ENCODE measurements at regions not wholly inside any gene's neighbourhood (a gene's known extent, or its start where the extent isn't known, plus 50 kb on each side); places are given as distances from the start of the nearest gene placed in this dataset.

DNA sequence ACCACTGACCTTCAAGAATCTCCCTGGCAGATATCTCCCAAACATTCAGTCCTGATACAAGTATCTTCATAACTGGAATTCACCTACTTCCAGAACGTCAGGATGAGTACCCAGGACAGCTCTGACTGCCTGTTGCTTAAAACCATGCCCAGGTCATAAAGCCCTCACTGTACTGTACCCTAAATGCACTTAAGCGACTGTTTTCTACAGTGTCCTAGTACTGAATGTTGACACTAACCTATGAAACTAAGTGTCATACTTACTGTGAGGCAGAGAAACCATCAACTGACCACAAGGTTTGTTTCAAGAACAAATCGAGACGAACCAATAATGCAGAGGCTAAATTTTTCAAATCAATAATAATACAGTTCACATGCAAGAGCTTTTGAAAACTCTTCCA, 178.7 kb upstream of the NSMCE3 start:
- no peak overlapping the region for H3K4me3 Mint-ChIP-seq
- peaks cover 6% of the 10 kb centered on the region for H3K36me3 Mint-ChIP-seq (ENCODE audit: insufficient read depth)
- H3K9me3 Mint-ChIP-seq: peaks cover 0 to 2% of the 10 kb centered on the region in 2 donors
- no peak overlapping the region for H3K27ac Mint-ChIP-seq
- ATAC-seq (replicated peaks) (no peak), DNase-seq (no peak)
- H3K4me1 Mint-ChIP-seq (ENCODE audit: low read depth in 2 of 2): peaks cover 0 to 2% of the 10 kb centered on the region in 2 donors
- peaks cover 13 to 26% of the 10 kb centered on the region in 2 donors for H3K27me3 Mint-ChIP-seq

DNA sequence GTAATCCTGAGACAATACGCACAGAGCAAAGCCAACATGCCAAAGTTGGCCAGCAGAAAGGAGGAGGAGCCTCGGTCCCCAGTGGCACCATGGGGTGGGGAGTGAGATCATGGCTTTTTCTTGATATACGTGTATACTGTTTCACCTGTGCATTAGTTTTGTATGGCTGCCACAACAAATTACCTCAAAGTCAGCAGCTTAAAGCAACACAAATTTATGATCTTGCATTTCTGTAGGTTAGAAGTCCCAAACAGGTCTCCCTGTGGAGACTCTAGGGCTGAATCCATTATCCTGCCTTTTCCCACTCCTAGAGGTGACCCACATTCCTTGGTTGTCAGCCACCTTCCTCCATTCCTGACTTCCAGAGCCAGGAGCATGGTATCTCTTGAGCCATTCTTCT, 176.9 kb upstream of the NSMCE3 start:
- ATAC-seq (replicated peaks): no peak
- Mint-ChIP-seq H3K36me3 (ENCODE audit: insufficient read depth) (peaks cover 6% of the 10 kb centered on the region), H3K4me1 (ENCODE audit: low read depth in 2 of 2) (no peaks in the 10 kb centered on the region), H3K4me3 (no peak overlapping the region), H3K9me3 (peaks cover 0 to 2% of the 10 kb centered on the region in 2 donors), H3K27me3 (peaks cover 11 to 13% of the 10 kb centered on the region in 2 donors), H3K27ac (no peak overlapping the region)
- no peak for DNase-seq

DNA sequence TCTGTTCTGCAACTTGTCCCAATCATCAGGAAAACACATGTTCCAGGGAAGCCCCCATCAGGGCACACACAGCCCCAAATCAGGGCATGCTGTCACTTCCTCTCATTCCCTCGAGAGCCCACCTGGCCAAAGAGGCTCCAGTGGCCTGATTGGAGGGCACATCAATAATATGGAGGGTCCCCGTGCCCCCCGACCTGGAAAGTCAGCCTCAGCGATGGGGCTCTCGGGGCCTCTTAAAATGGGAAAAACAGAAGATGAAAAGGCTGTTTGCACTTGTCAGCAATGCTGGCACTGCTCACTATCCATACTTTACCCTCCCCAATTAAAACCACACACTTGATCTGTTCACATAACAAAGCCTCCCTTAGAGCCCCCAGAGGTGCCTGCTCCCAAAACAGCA, 172.9 kb upstream of the NSMCE3 start:
- ATAC-seq (replicated peaks) (no peak), DNase-seq (no peak)
- no peak overlapping the region for H3K27ac Mint-ChIP-seq
- H3K4me3 Mint-ChIP-seq: no peak overlapping the region
- H3K4me1 Mint-ChIP-seq (ENCODE audit: low read depth in 2 of 2): no peaks in the 10 kb centered on the region
- H3K27me3 Mint-ChIP-seq: peaks cover 6 to 9% of the 10 kb centered on the region in 2 donors
- H3K36me3 Mint-ChIP-seq (ENCODE audit: insufficient read depth): peaks cover 3% of the 10 kb centered on the region
- H3K9me3 Mint-ChIP-seq: peaks cover 0 to 2% of the 10 kb centered on the region in 2 donors

DNA sequence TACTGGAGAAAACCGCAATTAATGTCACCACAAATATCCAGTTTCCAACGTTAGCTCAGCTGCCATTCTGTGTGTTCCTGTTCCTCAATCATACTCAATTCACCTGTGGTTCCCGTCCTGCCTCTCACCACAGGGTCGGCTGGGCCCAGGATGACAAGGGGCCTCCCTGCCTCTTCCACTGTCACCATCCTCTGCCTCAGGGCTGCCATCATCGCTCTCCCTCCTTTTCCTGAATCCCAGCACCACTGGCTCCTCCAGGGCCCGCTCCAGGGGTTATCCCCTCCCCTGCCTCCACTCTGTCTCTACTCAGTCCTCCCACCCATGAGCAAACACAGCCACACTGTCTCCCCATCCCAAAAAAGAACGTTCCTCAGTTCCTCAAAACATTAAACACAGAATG, 170.9 kb upstream of the NSMCE3 start:
- Mint-ChIP-seq H3K4me1 (ENCODE audit: low read depth in 2 of 2) (no peaks in the 10 kb centered on the region), H3K27ac (no peak overlapping the region), H3K36me3 (ENCODE audit: insufficient read depth) (peaks cover 3% of the 10 kb centered on the region), H3K27me3 (peaks cover 6 to 9% of the 10 kb centered on the region in 2 donors), H3K9me3 (peaks cover 0 to 2% of the 10 kb centered on the region in 2 donors), H3K4me3 (no peak overlapping the region)
- DNase-seq (no peak), ATAC-seq (replicated peaks) (no peak)

DNA sequence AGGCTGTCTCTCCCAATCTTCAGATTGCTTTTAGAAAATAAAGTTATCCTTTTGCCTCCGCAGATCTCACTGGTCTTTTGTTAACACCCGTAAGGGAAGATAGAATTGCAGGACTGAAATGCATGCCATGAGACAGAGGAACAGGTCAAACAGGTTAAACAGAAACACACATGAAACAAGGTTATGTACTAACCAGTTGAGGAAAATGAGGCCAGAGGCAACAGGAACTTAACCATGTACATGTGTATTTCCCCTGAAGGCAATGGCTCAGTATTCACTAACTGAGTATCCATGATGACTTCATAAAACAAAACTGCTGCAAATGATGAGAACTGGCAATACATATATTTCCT, 169.1 kb upstream of the NSMCE3 start:
- peaks cover 15 to 26% of the 10 kb centered on the region in 2 donors for H3K27me3 Mint-ChIP-seq
- ATAC-seq (replicated peaks): no peak

DNA sequence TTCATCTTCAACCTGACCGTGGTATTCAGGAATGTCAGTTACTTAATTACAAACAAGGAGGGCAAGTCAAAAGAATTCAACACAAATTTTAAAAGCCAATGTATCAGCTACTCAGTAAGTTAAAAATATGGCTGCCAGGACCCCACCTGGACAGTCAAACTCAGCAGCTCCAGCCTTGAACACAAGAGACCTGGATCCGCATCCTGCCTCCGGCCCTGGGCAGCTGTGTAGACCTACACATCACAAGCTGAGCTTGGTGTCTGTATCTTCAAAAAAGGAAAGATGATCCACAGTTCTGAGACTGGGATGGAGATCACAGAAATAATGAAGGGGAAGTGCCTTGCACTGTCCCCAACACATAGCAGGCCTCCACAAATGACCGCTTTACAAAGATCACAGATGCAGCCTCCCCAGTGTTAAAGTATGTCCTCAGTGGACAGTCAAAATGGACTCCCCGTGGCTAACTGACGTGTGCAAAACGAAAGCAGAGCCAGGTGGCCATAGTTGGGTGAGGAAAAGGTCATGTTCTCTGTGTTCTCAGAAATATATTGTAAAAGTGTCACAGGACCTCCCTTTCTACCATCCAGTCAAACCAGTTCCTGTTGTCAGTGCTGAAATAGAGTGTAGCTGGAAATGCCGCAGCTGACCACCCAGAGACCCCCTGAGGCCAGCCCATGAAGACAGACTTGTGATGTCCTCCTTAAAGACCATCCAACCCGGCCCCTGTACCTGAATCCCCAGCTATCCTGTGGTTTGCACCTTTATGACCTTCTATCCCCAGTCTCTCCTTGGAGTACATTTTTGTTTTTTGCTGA, 168.5 kb upstream of the NSMCE3 start:
- no peak for ATAC-seq (replicated peaks)
- peaks cover 19 to 32% of the 10 kb centered on the region in 2 donors for H3K27me3 Mint-ChIP-seq
- DNase-seq: no peak
- no peak overlapping the region for H3K27ac Mint-ChIP-seq
- H3K4me3 Mint-ChIP-seq: no peak overlapping the region
- H3K4me1 Mint-ChIP-seq (ENCODE audit: low read depth in 2 of 2): no peaks in the 10 kb centered on the region
- no peaks in the 10 kb centered on the region for H3K9me3 Mint-ChIP-seq
- H3K36me3 Mint-ChIP-seq (ENCODE audit: insufficient read depth): no peaks in the 10 kb centered on the region

More for the DNA sequence above, 169.1 kb upstream of the NSMCE3 start:
- H3K27ac Mint-ChIP-seq: no peak overlapping the region
- no peak overlapping the region for H3K4me3 Mint-ChIP-seq
- H3K9me3 Mint-ChIP-seq: no peaks in the 10 kb centered on the region
- no peak for DNase-seq
- no peaks in the 10 kb centered on the region for H3K36me3 Mint-ChIP-seq (ENCODE audit: insufficient read depth)
- no peaks in the 10 kb centered on the region for H3K4me1 Mint-ChIP-seq (ENCODE audit: low read depth in 2 of 2)

DNA sequence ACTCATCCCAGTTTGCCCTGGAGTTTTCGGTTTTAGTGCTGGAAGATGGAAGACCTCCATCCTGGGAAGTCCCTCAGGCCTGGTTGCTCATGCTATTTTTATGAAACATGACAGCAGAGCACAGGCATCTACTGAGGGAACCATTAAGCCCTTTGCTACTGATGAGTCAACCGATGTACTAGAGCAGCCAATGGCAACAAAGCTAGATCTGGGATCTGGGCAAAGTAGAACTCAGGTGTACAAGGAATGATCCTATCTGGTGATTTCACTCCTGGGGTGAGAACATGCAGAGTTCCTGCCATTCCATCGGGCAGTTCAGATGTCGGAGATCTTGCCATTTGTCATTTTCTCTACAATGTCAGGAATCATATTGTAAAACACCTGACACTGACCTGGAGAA, 166.2 kb upstream of the NSMCE3 start:
- DNase-seq: no peak
- no peak overlapping the region for H3K4me3 Mint-ChIP-seq
- H3K9me3 Mint-ChIP-seq: no peaks in the 10 kb centered on the region
- H3K4me1 Mint-ChIP-seq (ENCODE audit: low read depth in 2 of 2): no peaks in the 10 kb centered on the region
- ATAC-seq (replicated peaks): no peak
- no peak overlapping the region for H3K27ac Mint-ChIP-seq
- H3K36me3 Mint-ChIP-seq (ENCODE audit: insufficient read depth): no peaks in the 10 kb centered on the region
- H3K27me3 Mint-ChIP-seq: peaks cover 28 to 37% of the 10 kb centered on the region in 2 donors

DNA sequence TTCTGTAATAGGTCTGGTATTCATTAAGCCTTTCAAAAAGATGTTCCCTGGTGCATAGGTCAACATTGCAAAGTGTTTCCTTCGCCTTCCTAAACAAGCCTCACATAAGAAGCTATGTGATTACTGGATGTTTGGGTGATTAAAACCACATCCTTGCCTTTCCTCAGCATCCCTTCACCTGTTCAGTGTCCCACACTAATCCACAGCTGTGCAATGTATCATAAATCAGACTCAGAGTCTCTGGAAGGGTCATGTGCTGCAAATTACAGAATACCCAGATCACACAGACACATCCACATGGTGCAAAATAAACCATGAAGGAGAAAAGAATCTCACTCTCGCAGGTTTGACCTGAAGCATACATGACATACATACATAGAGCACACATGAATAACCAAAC, 164.7 kb upstream of the NSMCE3 start:
- H3K27me3 Mint-ChIP-seq: peaks cover 24 to 31% of the 10 kb centered on the region in 2 donors
- H3K4me3 Mint-ChIP-seq: no peak overlapping the region
- H3K36me3 Mint-ChIP-seq (ENCODE audit: insufficient read depth): no peaks in the 10 kb centered on the region
- H3K27ac Mint-ChIP-seq: no peak overlapping the region
- H3K4me1 Mint-ChIP-seq (ENCODE audit: low read depth in 2 of 2): no peaks in the 10 kb centered on the region
- no peak for DNase-seq
- H3K9me3 Mint-ChIP-seq: no peaks in the 10 kb centered on the region
- no peak for ATAC-seq (replicated peaks)

DNA sequence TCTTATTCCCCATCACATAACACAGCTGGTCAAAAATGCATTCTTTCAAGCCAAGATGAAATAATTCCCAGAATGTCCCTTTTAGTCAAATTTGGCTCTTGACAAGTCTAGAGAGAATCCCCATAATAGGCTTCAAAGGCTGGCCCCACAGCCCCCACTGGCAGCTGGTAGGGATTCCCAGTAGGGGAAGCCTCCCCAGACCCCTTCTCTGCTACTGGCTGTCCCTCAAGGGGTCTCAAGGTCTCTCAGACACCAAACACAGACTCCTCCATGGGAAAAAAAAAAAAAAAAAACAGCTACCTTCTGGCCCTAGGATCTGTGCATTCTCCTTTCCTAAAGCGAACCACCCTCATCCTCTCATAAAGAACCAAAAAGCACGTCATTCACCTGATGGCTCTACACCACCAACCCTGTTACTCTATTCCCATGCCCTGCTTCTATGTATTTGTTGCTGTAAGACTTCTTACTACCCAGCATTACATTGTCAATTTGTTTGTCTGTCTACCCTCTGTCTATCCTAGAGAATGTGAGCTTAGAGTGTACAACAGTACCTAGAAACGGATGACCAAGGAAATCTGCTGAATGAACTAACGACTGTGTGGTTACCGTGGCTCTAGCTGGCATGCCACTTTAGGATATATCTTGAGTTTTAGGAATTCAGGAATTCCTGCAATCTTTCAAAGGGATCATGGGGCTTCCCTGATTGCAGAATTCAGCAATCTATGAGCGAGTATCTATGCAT, 164.1 kb upstream of the NSMCE3 start:
- no peaks in the 10 kb centered on the region for H3K36me3 Mint-ChIP-seq (ENCODE audit: insufficient read depth)
- no peak overlapping the region for H3K27ac Mint-ChIP-seq
- no peak for ATAC-seq (replicated peaks)
- H3K4me3 Mint-ChIP-seq: no peak overlapping the region
- H3K9me3 Mint-ChIP-seq: no peaks in the 10 kb centered on the region
- H3K27me3 Mint-ChIP-seq: peaks cover 24 to 31% of the 10 kb centered on the region in 2 donors
- no peaks in the 10 kb centered on the region for H3K4me1 Mint-ChIP-seq (ENCODE audit: low read depth in 2 of 2)
- no peak for DNase-seq

DNA sequence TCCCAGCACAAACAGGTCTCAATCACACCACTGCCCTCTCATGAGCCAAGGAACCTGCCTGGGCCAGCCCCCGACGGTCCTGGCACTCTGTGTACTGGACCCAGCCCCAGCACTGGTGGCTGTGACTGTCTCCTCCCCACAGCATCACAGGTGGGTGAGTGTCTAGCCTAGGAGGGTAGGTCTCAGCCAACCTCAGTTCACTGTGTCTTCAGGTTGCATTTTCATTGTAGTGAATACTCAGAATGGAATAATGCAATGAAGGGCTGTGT, 163.4 kb upstream of the NSMCE3 start:
- no peaks in the 10 kb centered on the region for H3K9me3 Mint-ChIP-seq
- no peaks in the 10 kb centered on the region for H3K36me3 Mint-ChIP-seq (ENCODE audit: insufficient read depth)
- DNase-seq (no peak), ATAC-seq (replicated peaks) (no peak)
- peaks cover 24 to 31% of the 10 kb centered on the region in 2 donors for H3K27me3 Mint-ChIP-seq
- no peak overlapping the region for H3K27ac Mint-ChIP-seq
- no peaks in the 10 kb centered on the region for H3K4me1 Mint-ChIP-seq (ENCODE audit: low read depth in 2 of 2)
- no peak overlapping the region for H3K4me3 Mint-ChIP-seq

DNA sequence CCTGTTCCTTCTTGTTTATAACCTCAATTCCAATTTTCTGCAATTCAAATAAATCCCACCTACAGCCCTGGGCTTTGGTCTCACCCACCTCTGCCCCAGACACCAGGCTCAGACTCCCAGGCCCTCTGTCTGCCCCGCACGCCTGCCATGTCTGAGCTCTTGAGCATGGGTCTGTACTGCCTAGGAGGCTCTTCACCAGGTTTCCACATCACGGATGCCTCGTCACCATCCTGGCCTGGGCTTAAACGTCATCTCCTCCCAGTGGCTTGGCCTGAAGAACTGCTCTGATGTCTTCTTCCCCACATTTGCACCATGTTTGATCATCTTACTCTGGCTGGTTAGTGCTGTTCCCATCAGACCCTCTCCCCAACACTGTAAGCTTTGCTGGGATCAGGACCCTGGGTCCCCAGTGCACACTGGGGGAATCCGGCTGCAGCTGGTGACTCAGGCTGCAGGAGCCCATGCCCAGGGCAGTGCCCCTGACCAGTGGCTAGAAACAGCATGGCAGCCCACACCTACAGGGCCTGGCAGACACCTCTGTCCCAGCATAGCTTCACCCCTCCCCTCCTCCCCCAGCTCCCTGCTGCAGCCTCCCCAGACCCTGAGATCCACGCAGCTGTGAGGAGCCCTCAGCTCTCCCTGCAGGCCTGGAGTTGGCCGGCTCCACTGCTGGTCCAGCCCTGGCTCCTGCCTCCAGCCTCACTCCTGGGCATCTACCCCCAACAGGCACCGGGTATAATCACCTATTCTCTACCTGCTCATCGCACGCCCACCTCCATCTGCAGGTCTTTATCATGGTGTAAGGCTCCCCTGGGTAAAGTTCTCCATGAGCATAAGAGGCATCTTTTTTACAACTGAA, 162.8 kb upstream of the NSMCE3 start:
- H3K27me3 Mint-ChIP-seq: peaks cover 27 to 36% of the 10 kb centered on the region in 2 donors
- ATAC-seq (replicated peaks): no peak
- H3K9me3 Mint-ChIP-seq: no peaks in the 10 kb centered on the region
- DNase-seq: no peak
- no peaks in the 10 kb centered on the region for H3K36me3 Mint-ChIP-seq (ENCODE audit: insufficient read depth)
- H3K4me3 Mint-ChIP-seq: no peak overlapping the region
- no peaks in the 10 kb centered on the region for H3K4me1 Mint-ChIP-seq (ENCODE audit: low read depth in 2 of 2)
- no peak overlapping the region for H3K27ac Mint-ChIP-seq

DNA sequence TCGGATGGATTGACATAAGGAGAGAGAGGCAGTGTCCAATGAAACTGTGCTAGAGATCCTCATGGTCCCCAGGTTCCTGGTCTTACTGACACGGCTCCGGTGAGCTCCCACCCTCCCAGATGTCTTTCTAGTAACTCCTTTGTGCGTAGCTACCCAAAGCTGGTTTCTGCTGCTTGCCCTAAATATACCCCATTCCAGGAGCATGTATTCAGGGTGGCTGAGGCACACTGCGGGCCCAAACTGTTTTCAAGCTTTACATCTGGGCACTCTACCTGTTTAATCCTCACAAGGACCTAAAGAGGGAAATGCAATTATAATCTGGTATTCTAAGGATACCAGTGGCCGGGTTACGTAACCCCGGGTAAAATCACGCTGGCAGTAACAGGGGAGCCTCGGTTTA, 161.2 kb upstream of the NSMCE3 start:
- Mint-ChIP-seq H3K4me1 (ENCODE audit: low read depth in 2 of 2) (no peaks in the 10 kb centered on the region), H3K9me3 (no peaks in the 10 kb centered on the region), H3K27me3 (peaks cover 30 to 40% of the 10 kb centered on the region in 2 donors), H3K27ac (no peak overlapping the region), H3K4me3 (no peak overlapping the region), H3K36me3 (ENCODE audit: insufficient read depth) (no peaks in the 10 kb centered on the region)
- ATAC-seq (replicated peaks) (no peak), DNase-seq (no peak)

DNA sequence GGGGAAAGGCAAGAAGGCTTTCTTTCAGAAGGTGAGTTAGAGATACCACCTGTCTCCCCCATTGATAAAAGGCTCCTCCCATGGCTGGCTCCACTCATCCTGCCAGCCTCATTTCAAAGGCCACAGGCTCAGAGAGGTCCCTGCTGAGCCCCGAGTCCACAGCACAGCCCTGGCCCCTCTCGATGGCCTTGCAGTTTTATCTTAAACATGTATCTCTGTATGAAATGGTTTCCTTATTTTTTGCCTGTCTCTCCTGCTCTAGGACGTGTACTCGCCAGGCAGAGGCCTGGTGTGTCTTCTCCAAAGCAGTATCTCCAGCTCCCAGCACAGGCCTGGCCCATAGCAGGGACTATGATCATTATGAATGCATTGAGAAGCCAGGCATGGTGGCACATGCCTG, 160.5 kb upstream of the NSMCE3 start:
- Mint-ChIP-seq H3K9me3 (peaks cover 0 to 1% of the 10 kb centered on the region in 2 donors), H3K4me1 (ENCODE audit: low read depth in 2 of 2) (no peaks in the 10 kb centered on the region), H3K27ac (no peak overlapping the region), H3K4me3 (no peak overlapping the region), H3K36me3 (ENCODE audit: insufficient read depth) (no peaks in the 10 kb centered on the region), H3K27me3 (peaks cover 30 to 37% of the 10 kb centered on the region in 2 donors)
- DNase-seq (no peak), ATAC-seq (replicated peaks) (no peak)
